OCI-LY7 (cell line): ENCODE measurements at regions not wholly inside any gene's neighbourhood (a gene's known extent, or its start where the extent isn't known, plus 50 kb on each side); places are given as distances from the start of the nearest gene placed in this dataset.

ENCODE experiments used
- BruUV-seq: library from RNA; stranded (reverse); fragments of 400-500 nt; replicated peaks from 2 replicates; lab custom pipeline; 2021; lab: Mats Ljungman, UMichigan
- CTCF ChIA-PET: fragments of 300-600 bp; sonication (Branson Sonifier 250); formaldehyde crosslinking; loops from one replicate; lab custom pipeline; 2022; ENCODE audit warnings: antibody characterized with exemption; ENCODE audit not compliant: unreplicated experiment; lab: Charles Lee
- POLR2A ChIA-PET: fragments of 300-600 bp; sonication (Branson Sonifier 250); formaldehyde crosslinking; loops from one replicate; lab custom pipeline; 2022; ENCODE audit warnings: antibody characterized with exemption; lab: Charles Lee
- DNase-seq: peaks from one replicate; pipeline ENCODE4 v3.0.0-alpha.2; 2015; ENCODE audit warnings: low spot score
- H2AFZ ChIP-seq: fragments of 200-600 bp; sonication (generic), shearing (Covaris generic); 2 replicates; pipeline ENCODE4 v1.6.1; 2014; ENCODE audit warnings: mild to moderate bottlenecking, antibody characterized with exemption, low read length, moderate library complexity
- H3K27ac ChIP-seq: fragments of 200-600 bp; sonication (generic); 2 replicates; pipeline ENCODE4 v1.5.1; 2014; ENCODE audit warnings: mixed run types, low read depth, mild to moderate bottlenecking, moderate library complexity, low read length, inconsistent platforms; ENCODE audit not compliant: poor library complexity, severe bottlenecking
- H3K36me3 ChIP-seq: fragments of 200-600 bp; sonication (generic); 2 replicates; pipeline ENCODE4 v1.6.1; 2014; ENCODE audit warnings: mild to moderate bottlenecking, antibody characterized with exemption, low read length, moderate library complexity, mixed read lengths; ENCODE audit not compliant: insufficient read depth
- H3K4me1 ChIP-seq: fragments of 200-600 bp; sonication (generic); 2 replicates; pipeline ENCODE4 v1.5.1; 2014; ENCODE audit warnings: mild to moderate bottlenecking, low read length; ENCODE audit not compliant: insufficient read depth, poor library complexity, severe bottlenecking
- H3K4me2 ChIP-seq: fragments of 200-600 bp; sonication (generic); 2 replicates; pipeline ENCODE4 v1.6.1; 2014; ENCODE audit warnings: mild to moderate bottlenecking, low read length
- H3K4me3 ChIP-seq: fragments of 200-600 bp; sonication (generic); 2 replicates; pipeline ENCODE4 v1.5.1; 2014; ENCODE audit warnings: mild to moderate bottlenecking, low read depth, low read length; ENCODE audit not compliant: poor library complexity, severe bottlenecking
- H3K79me2 ChIP-seq: fragments of 200-600 bp; sonication (generic); 2 replicates; pipeline ENCODE4 v1.6.1; 2016; ENCODE audit warnings: low read depth, mild to moderate bottlenecking, low read length, moderate library complexity, mixed read lengths; ENCODE audit not compliant: insufficient read depth
- H3K9me2 ChIP-seq: fragments of 200-600 bp; sonication (generic); 2 replicates; pipeline ENCODE4 v1.6.1; 2016; ENCODE audit warnings: mild to moderate bottlenecking, low read length, mixed read lengths; ENCODE audit not compliant: insufficient read depth
- H3K9me3 ChIP-seq: fragments of 200-600 bp; sonication (generic); 2 replicates; pipeline ENCODE4 v1.6.1; 2014; ENCODE audit warnings: mild to moderate bottlenecking, mixed run types, low read length, mixed read lengths
- H4K20me1 ChIP-seq: fragments of 200-600 bp; sonication (generic); 2 replicates; pipeline ENCODE4 v1.6.1; 2014; ENCODE audit warnings: mild to moderate bottlenecking, antibody characterized with exemption, low read length, moderate library complexity, mixed read lengths; ENCODE audit not compliant: insufficient read depth
- CTCF ChIP-seq: fragments of 200-600 bp; sonication (generic); conservative IDR thresholded peaks from 2 replicates; pipeline ENCODE4 v1.5.1; 2014; ENCODE audit warnings: mild to moderate bottlenecking, antibody characterized with exemption, low read length, moderate library complexity, mixed read lengths
- EZH2phosphoT487 ChIP-seq: fragments of 200-600 bp; sonication (generic); IDR thresholded peaks from 2 replicates; pipeline ENCODE4 v1.6.1; 2018; ENCODE audit warnings: low read depth, borderline replicate concordance, mild to moderate bottlenecking, mixed run types, antibody characterized with exemption, low read length, moderate library complexity, mixed read lengths
- intact Hi-C: fragments of 100-400 bp; cut with micrococcal nuclease; formaldehyde crosslinking; loops from one replicate; pipeline ENCODE4 v1.10.0; 2022; ENCODE audit not compliant: unreplicated experiment

- POLR2A ChIA-PET = interaction anchor here (0.9 kb wide), 1 partner anchor 11 kb away, joined by 4 read pairs; no protein-coding TSS in a partner anchor
- BruUV-seq = no TSS peak
- intact Hi-C loops = no loop called here
Measured at GRCh38 chr4:23353200-23353599, 536.6 kb downstream of the PPARGC1A start.

GRCh38 chr4:23348789-23349498 is 540.9 kb downstream of the PPARGC1A start:
- CTCF ChIA-PET = interaction anchor here (0.5 kb wide), 1 partner anchor 20 kb away, joined by 3 read pairs; no protein-coding TSS in a partner anchor
- H3K79me2 ChIP-seq = no peaks in the 10 kb centered on the region
- no peaks in the 10 kb centered on the region for H4K20me1 ChIP-seq
- POLR2A ChIA-PET = interaction anchor here (0.5 to 1.0 kb wide), 2 partner anchors 17 to 20 kb away, joined by 3 to 5 read pairs; no protein-coding TSS in a partner anchor
- intact Hi-C loops = loop anchor here (2.0 kb wide), 1 partner anchor 14 kb away; no protein-coding TSS in a partner anchor
- DNase-seq = peak; percentile 54
- no peaks in the 10 kb centered on the region for H3K36me3 ChIP-seq
- 0 out of 2 replicates have a peak, but pooled peaks cover 8% of the 10 kb centered on the region for H3K9me3 ChIP-seq
- BruUV-seq = no TSS peak
- H3K27ac ChIP-seq = peak overlapping the region; percentile 31
- H3K4me2 ChIP-seq = peak overlapping the region; percentile 36
- H3K4me3 ChIP-seq = no peak overlapping the region
- peaks cover 3% of the 10 kb centered on the region; the same call in 1 of the 2 replicates for H3K9me2 ChIP-seq
- H2AFZ ChIP-seq = peak overlapping the region; percentile 35; the same call in 1 of the 2 replicates
- TF ChIP-seq EZH2phosphoT487 (no peak), CTCF (no peak)
- H3K4me1 ChIP-seq = peaks cover 20% of the 10 kb centered on the region

More at GRCh38 chr4:23353200-23353599, 536.6 kb downstream of the PPARGC1A start:
- Histone ChIP-seq H3K9me2 (peaks cover 3% of the 10 kb centered on the region; the same call in 1 of the 2 replicates), H3K36me3 (no peaks in the 10 kb centered on the region), H3K9me3 (0 out of 2 replicates have a peak, but pooled peaks cover 4% of the 10 kb centered on the region), H4K20me1 (no peaks in the 10 kb centered on the region), H2AFZ (peak overlapping the region; percentile 58; the same call in 1 of the 2 replicates), H3K4me2 (no peak overlapping the region), H3K4me3 (no peak overlapping the region), H3K27ac (no peak overlapping the region), H3K4me1 (peaks cover 19% of the 10 kb centered on the region), H3K79me2 (no peaks in the 10 kb centered on the region)
- no peak for DNase-seq
- CTCF ChIA-PET = no interaction called here
- no peak for TF ChIP-seq CTCF
- no peak for TF ChIP-seq EZH2phosphoT487
